Neural cell (in vitro differentiated cells): ENCODE measurements at regions not wholly inside any gene's neighbourhood (a gene's known extent, or its start where the extent isn't known, plus 50 kb on each side); places are given as distances from the start of the nearest gene placed in this dataset.

Source experiments
- H2AFZ ChIP-seq: fragments of 200-600, 300-800 bp; sonication (generic), shearing (Covaris generic); 2 replicates; pipeline ENCODE4 v1.6.0; 2014; ENCODE audit warnings: low read depth, mild to moderate bottlenecking, antibody characterized with exemption, low read length, moderate library complexity
- H3F3A ChIP-seq: fragments of 200-600 bp; shearing (Covaris generic); 2 replicates; pipeline ENCODE4 v1.6.1; 2016; ENCODE audit warnings: mild to moderate bottlenecking, moderate library complexity, mixed read lengths, antibody characterized with exemption, low read length; ENCODE audit not compliant: insufficient read depth, poor library complexity, severe bottlenecking
- H3K27ac ChIP-seq: fragments of 200-600, 300-800 bp; sonication (generic), shearing (Covaris generic); 2 replicates; pipeline ENCODE4 v1.5.1; 2014; ENCODE audit warnings: mild to moderate bottlenecking, low read length, moderate library complexity
- H3K27me3 ChIP-seq: fragments of 300-800, 200-600 bp; sonication (generic), shearing (Covaris generic); 2 replicates; pipeline ENCODE4 v1.6.0; 2014; ENCODE audit warnings: mild to moderate bottlenecking, low read depth, low read length, moderate library complexity; ENCODE audit not compliant: insufficient read depth
- H3K36me3 ChIP-seq: fragments of 300-800, 200-600 bp; sonication (generic), shearing (Covaris generic); 2 replicates; pipeline ENCODE4 v1.5.1; 2014; ENCODE audit warnings: mild to moderate bottlenecking, antibody characterized with exemption, low read length, moderate library complexity; ENCODE audit not compliant: insufficient read depth
- H3K4me2 ChIP-seq: fragments of 300-800, 200-600 bp; sonication (generic), shearing (Covaris generic); 2 replicates; pipeline ENCODE4 v1.6.0; 2014; ENCODE audit warnings: mild to moderate bottlenecking, low read length
- H3K4me3 ChIP-seq: fragments of 300-800, 200-600 bp; sonication (generic), shearing (Covaris generic); 2 replicates; pipeline ENCODE4 v1.5.1; 2014; ENCODE audit warnings: mild to moderate bottlenecking, low read length, moderate library complexity
- H3K79me2 ChIP-seq: fragments of 200-600 bp; shearing (Covaris generic); replicated peaks from 2 replicates; pipeline ENCODE4 v1.6.0; 2014; ENCODE audit warnings: mild to moderate bottlenecking, low read length, moderate library complexity; ENCODE audit not compliant: insufficient read depth
- H3K9ac ChIP-seq: fragments of 300-800, 200-600 bp; sonication (generic), shearing (Covaris generic); 2 replicates; pipeline ENCODE4 v1.6.1; 2016; ENCODE audit warnings: mild to moderate bottlenecking, low read length, mixed read lengths
- H3K9me2 ChIP-seq: fragments of 200-600 bp; shearing (Covaris generic); 2 replicates; pipeline ENCODE4 v1.6.1; 2016; ENCODE audit warnings: mild to moderate bottlenecking, low read length, mixed read lengths; ENCODE audit not compliant: insufficient read depth
- H3K9me3 ChIP-seq: fragments of 200-600, 300-800 bp; sonication (generic), shearing (Covaris generic); 2 replicates; pipeline ENCODE4 v1.6.1; 2016; ENCODE audit warnings: mild to moderate bottlenecking, mixed run types, low read length, moderate library complexity, mixed read lengths
- H4K20me1 ChIP-seq: fragments of 200-600 bp; shearing (Covaris generic); 2 replicates; pipeline ENCODE4 v1.6.1; 2016; ENCODE audit warnings: mild to moderate bottlenecking, mixed run types; ENCODE audit not compliant: insufficient read depth
- EP300 ChIP-seq: fragments of 450-650 bp; conservative IDR thresholded peaks from 2 replicates; pipeline ENCODE4 v1.6.1; 2014; ENCODE audit warnings: antibody characterized with exemption, mild to moderate bottlenecking, moderate library complexity; ENCODE audit not compliant: poor library complexity, severe bottlenecking
- EZH2 ChIP-seq: fragments of 200-600, 300-800 bp; shearing (Covaris generic), sonication (generic); IDR thresholded peaks from 2 replicates; pipeline ENCODE4 v1.6.1; 2014; ENCODE audit warnings: antibody characterized with exemption, low read length, borderline replicate concordance, mild to moderate bottlenecking; ENCODE audit not compliant: insufficient read depth, poor library complexity, severe bottlenecking
- MXI1 ChIP-seq: fragments of 450-650 bp; conservative IDR thresholded peaks from 2 replicates; pipeline ENCODE4 v1.6.1; 2014; ENCODE audit warnings: antibody characterized with exemption, mild to moderate bottlenecking; ENCODE audit not compliant: poor library complexity, severe bottlenecking
- POLR2AphosphoS5 ChIP-seq: IDR thresholded peaks from 2 replicates; pipeline ENCODE4 v1.6.1; 2012
- RAD21 ChIP-seq: fragments of 450-650 bp; conservative IDR thresholded peaks from 2 replicates; pipeline ENCODE4 v1.6.1; 2014; ENCODE audit warnings: antibody characterized with exemption, mild to moderate bottlenecking, moderate library complexity
- SMC3 ChIP-seq: fragments of 450-650 bp; conservative IDR thresholded peaks from 2 replicates; pipeline ENCODE4 v1.6.1; 2014; ENCODE audit warnings: antibody characterized with exemption, mild to moderate bottlenecking, moderate library complexity; ENCODE audit not compliant: poor library complexity
- TAF1 ChIP-seq: IDR thresholded peaks from 2 replicates; pipeline ENCODE4 v1.6.1; 2012; ENCODE audit warnings: low read depth
- TF ChIP-seq, protein P1 (sequence below): fragments of 450-650 bp; IDR thresholded peaks from 2 replicates; pipeline ENCODE4 v1.5.1; 2014; ENCODE audit warnings: antibody characterized with exemption, mild to moderate bottlenecking, moderate library complexity; ENCODE audit not compliant: poor library complexity, severe bottlenecking
- TF ChIP-seq, protein P2 (sequence below): IDR thresholded peaks from 2 replicates; pipeline ENCODE4 v1.6.1; 2012; ENCODE audit warnings: borderline replicate concordance

DNA sequence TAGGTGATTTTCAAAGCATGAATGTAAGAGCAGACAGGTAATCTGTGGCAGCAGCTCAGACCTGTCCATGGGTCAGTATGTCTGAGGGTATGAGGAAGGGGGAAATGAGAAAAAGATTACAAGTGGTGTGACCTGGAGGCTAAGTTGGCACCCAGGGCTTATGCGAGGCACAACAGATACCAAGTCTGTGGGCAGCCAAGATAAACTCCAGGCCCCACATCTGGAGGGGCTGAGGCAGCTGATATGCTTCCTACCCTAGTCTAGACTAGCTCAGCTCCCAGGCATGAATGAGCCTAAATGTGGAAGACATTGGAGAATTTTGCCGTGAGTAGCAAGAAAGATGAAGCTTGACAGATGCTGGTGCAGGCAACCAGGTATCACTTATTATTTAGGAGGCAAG lies 151.7 kb downstream of the PIK3R1 start (continued):
- TF ChIP-seq, protein P1, sequence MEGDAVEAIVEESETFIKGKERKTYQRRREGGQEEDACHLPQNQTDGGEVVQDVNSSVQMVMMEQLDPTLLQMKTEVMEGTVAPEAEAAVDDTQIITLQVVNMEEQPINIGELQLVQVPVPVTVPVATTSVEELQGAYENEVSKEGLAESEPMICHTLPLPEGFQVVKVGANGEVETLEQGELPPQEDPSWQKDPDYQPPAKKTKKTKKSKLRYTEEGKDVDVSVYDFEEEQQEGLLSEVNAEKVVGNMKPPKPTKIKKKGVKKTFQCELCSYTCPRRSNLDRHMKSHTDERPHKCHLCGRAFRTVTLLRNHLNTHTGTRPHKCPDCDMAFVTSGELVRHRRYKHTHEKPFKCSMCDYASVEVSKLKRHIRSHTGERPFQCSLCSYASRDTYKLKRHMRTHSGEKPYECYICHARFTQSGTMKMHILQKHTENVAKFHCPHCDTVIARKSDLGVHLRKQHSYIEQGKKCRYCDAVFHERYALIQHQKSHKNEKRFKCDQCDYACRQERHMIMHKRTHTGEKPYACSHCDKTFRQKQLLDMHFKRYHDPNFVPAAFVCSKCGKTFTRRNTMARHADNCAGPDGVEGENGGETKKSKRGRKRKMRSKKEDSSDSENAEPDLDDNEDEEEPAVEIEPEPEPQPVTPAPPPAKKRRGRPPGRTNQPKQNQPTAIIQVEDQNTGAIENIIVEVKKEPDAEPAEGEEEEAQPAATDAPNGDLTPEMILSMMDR, result no peak

DNA sequence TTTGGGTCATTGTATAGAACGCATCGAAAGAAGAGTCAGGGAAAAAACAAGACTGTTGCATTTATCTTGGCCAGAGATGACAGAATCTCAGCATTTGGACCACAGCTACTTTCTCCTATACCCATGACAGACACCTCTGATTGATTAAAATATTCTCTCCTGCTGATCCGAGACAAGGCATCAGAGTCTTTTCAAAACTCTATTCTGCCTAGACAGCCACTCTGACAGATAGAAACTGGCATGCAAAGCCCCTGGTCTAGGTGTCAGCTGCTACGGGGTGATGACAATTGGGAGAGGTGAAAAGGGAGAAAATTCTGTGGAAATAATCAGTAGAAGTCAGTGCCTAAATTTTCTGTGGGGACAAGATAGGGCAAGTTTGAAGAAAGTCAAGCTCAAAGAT lies 152.2 kb downstream of the PIK3R1 start:
- Histone ChIP-seq H4K20me1 (no peaks in the 10 kb centered on the region), H3K4me2 (no peak overlapping the region), H3F3A (no peaks in the 10 kb centered on the region), H3K36me3 (no peaks in the 10 kb centered on the region), H3K4me3 (no peak overlapping the region), H3K79me2 (no peaks in the 10 kb centered on the region), H3K9me3 (no peaks in the 10 kb centered on the region), H3K9me2 (no peaks in the 10 kb centered on the region), H3K27me3 (no peaks in the 10 kb centered on the region), H3K9ac (no peak overlapping the region), H3K27ac (peak overlapping the region; percentile 4), H2AFZ (no peak overlapping the region)
- peak; percentile 55 for TF ChIP-seq EP300
- TF ChIP-seq MXI1, result no peak
- TF ChIP-seq SMC3, result no peak
- no peak for TF ChIP-seq EZH2
- no peak for TF ChIP-seq POLR2AphosphoS5

DNA sequence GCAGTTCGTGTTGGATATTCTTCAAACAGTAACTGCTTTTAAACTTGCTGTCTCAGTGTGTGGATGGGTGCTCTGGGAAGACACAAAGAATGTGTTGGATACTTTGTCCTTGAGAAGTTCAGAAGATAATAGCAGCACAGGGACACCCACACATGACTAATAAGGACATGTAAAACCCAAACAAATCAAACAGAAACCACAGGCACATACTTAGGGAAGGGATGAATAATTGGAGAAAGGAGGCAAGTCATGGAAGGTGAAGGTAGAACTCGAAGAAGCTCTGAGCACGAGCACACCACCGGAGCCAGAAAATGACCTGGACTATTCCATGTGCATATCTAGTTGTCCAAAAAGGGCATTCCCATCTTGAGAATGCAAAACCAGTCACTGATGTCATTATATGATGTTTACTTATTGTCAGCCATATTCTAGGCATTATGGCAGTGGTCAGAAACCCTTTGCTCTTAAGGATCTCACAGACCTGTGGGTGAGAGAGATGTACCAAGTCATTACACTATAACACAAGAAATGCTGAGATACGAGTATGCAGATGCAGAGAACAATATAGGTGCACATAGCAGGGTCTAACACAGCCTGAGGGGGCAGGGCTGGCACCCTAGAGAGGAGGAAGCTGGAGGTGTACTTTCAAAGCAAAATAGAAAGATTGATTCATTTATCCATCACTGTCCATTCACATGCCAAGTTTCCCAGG lies 152.9 kb downstream of the PIK3R1 start:
- H3K27me3 ChIP-seq, result no peaks in the 10 kb centered on the region
- H3K4me2 ChIP-seq, result no peak overlapping the region
- TF ChIP-seq POLR2AphosphoS5 (no peak), EZH2 (no peak), SMC3 (no peak), MXI1 (no peak), RAD21 (no peak), TAF1 (no peak), EP300 (no peak)
- TF ChIP-seq, protein P2, sequence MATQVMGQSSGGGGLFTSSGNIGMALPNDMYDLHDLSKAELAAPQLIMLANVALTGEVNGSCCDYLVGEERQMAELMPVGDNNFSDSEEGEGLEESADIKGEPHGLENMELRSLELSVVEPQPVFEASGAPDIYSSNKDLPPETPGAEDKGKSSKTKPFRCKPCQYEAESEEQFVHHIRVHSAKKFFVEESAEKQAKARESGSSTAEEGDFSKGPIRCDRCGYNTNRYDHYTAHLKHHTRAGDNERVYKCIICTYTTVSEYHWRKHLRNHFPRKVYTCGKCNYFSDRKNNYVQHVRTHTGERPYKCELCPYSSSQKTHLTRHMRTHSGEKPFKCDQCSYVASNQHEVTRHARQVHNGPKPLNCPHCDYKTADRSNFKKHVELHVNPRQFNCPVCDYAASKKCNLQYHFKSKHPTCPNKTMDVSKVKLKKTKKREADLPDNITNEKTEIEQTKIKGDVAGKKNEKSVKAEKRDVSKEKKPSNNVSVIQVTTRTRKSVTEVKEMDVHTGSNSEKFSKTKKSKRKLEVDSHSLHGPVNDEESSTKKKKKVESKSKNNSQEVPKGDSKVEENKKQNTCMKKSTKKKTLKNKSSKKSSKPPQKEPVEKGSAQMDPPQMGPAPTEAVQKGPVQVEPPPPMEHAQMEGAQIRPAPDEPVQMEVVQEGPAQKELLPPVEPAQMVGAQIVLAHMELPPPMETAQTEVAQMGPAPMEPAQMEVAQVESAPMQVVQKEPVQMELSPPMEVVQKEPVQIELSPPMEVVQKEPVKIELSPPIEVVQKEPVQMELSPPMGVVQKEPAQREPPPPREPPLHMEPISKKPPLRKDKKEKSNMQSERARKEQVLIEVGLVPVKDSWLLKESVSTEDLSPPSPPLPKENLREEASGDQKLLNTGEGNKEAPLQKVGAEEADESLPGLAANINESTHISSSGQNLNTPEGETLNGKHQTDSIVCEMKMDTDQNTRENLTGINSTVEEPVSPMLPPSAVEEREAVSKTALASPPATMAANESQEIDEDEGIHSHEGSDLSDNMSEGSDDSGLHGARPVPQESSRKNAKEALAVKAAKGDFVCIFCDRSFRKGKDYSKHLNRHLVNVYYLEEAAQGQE, result no peak
- TF ChIP-seq, protein P1, result no peak
- no peaks in the 10 kb centered on the region for H4K20me1 ChIP-seq
- H3F3A ChIP-seq, result no peaks in the 10 kb centered on the region
- no peak overlapping the region for H3K9ac ChIP-seq
- H3K27ac ChIP-seq, result no peak overlapping the region
- H3K9me3 ChIP-seq, result no peaks in the 10 kb centered on the region
- no peak overlapping the region for H3K4me3 ChIP-seq
- H3K9me2 ChIP-seq, result no peaks in the 10 kb centered on the region
- no peaks in the 10 kb centered on the region for H3K36me3 ChIP-seq
- H3K79me2 ChIP-seq, result no peaks in the 10 kb centered on the region
- no peak overlapping the region for H2AFZ ChIP-seq
